HG02852 (cell line): ENCODE measurements at regions not wholly inside any gene's neighbourhood (a gene's known extent, or its start where the extent isn't known, plus 50 kb on each side); places are given as distances from the start of the nearest gene placed in this dataset.

ENCODE experiments used
- ATAC-seq: cut with Tn5 transposase; IDR thresholded peaks from one replicate; pipeline ENCODE4 v1.9.1; 2021; ENCODE audit warnings: mild to moderate bottlenecking, moderate library complexity; ENCODE audit not compliant: unreplicated experiment

GRCh38 chr11:108994887-108995286 is 330.0 kb downstream of the DDX10 start:
- ATAC-seq = no peak

- no peak for ATAC-seq
Measured at GRCh38 chr11:108997826-108998225, 333.0 kb downstream of the DDX10 start.

GRCh38 chr11:109000531-109000930 is 335.7 kb downstream of the DDX10 start:
- no peak for ATAC-seq

- ATAC-seq = no peak
Measured at GRCh38 chr11:109001585-109001984, 336.7 kb downstream of the DDX10 start.

GRCh38 chr11:109012991-109013390 is 348.1 kb downstream of the DDX10 start:
- ATAC-seq = no peak

- no peak for ATAC-seq
Measured at GRCh38 chr11:109015283-109015682, 350.4 kb downstream of the DDX10 start.

GRCh38 chr11:109016724-109017123 is 351.9 kb downstream of the DDX10 start:
- no peak for ATAC-seq

- no peak for ATAC-seq
Measured at GRCh38 chr11:109017489-109017888, 352.6 kb downstream of the DDX10 start.

- ATAC-seq = no peak
Measured at GRCh38 chr11:109018639-109019038, 353.8 kb downstream of the DDX10 start.

- ATAC-seq = no peak
Measured at GRCh38 chr11:109019342-109019936, 354.6 kb downstream of the DDX10 start.

GRCh38 chr11:109023036-109023435 is 358.2 kb downstream of the DDX10 start:
- ATAC-seq = no peak

- ATAC-seq = no peak
Measured at GRCh38 chr11:109026891-109027489, 362.1 kb downstream of the DDX10 start.

- ATAC-seq = no peak
Measured at GRCh38 chr11:109027851-109028250, 363.0 kb downstream of the DDX10 start.

- ATAC-seq = no peak
Measured at GRCh38 chr11:109029927-109030326, 365.1 kb downstream of the DDX10 start.

- ATAC-seq = no peak
Measured at GRCh38 chr11:109033627-109034338, 368.9 kb downstream of the DDX10 start.

- ATAC-seq = no peak
Measured at GRCh38 chr11:109034339-109034696, 369.4 kb downstream of the DDX10 start.

GRCh38 chr11:109035284-109035683 is 370.4 kb downstream of the DDX10 start:
- no peak for ATAC-seq

- ATAC-seq = no peak
Measured at GRCh38 chr11:109036011-109036410, 371.1 kb downstream of the DDX10 start.

- ATAC-seq = no peak
Measured at GRCh38 chr11:109037856-109038780, 373.2 kb downstream of the DDX10 start.

GRCh38 chr11:109039611-109040010 is 374.7 kb downstream of the DDX10 start:
- no peak for ATAC-seq

GRCh38 chr11:109040303-109040702 is 375.4 kb downstream of the DDX10 start:
- ATAC-seq = no peak
